T-cell (primary cell): ENCODE measurements at regions not wholly inside any gene's neighbourhood (a gene's known extent, or its start where the extent isn't known, plus 50 kb on each side); places are given as distances from the start of the nearest gene placed in this dataset.

Source experiments
- ATAC-seq, 4 experiments: fragments of 200-7000 bp in 3 of 4; fragments of 150-1000 bp in 1 of 4; cut with Tn5 transposase; replicated peaks in 1 of 4; 1 replicate in 3 of 4; 2 replicates in 1 of 4; pipeline ENCODE4 v1.10.0; 2021; ENCODE audit warnings: moderate library complexity in 3 of 4, mild to moderate bottlenecking in 2 of 4, moderate number of reproducible peaks in 1 of 4
- CTCF ChIA-PET, 2 donors: fragments of 300-600 bp; sonication (Branson Sonifier 250); formaldehyde crosslinking; loops; one replicate each; lab custom pipeline; 2022; ENCODE audit warnings: antibody characterized with exemption in 2 of 2; lab: Charles Lee
- POLR2A ChIA-PET, 2 donors: fragments of 300-600 bp; sonication (Branson Sonifier 250); formaldehyde crosslinking; loops; one replicate each; lab custom pipeline; 2022; ENCODE audit warnings: antibody characterized with exemption in 2 of 2; lab: Charles Lee
- DNase-seq, 35 experiments: peaks; one replicate each; pipeline versions ENCODE4 v3.0.0 to v3.0.0-alpha.2; 2013 to 2023
- H3K27ac ChIP-seq: one replicate; pipeline ENCODE4 v1.5.1; 2013; ENCODE audit warnings: low read length
- H3K27me3 ChIP-seq, 2 experiments: replicated peaks in 1 of 2; 1 replicate in 1 of 2; 2 replicates in 1 of 2; pipeline versions ENCODE4 v1.6.1 to v1.7.0; 2013; ENCODE audit warnings: low read length in 1 of 2, mixed read lengths in 1 of 2; ENCODE audit not compliant: control insufficient read depth in 2 of 2, insufficient read depth in 2 of 2; ENCODE audit errors: extremely low read depth in 1 of 2
- H3K36me3 ChIP-seq, 2 donors: 1 replicate in 1 of 2; 2 replicates in 1 of 2; pipeline versions ENCODE4 v1.6.1 to v1.7.0; 2013; ENCODE audit warnings: low read length in 1 of 2; ENCODE audit not compliant: control insufficient read depth in 2 of 2, insufficient read depth in 1 of 2; ENCODE audit errors: extremely low read depth in 1 of 2
- H3K4me1 ChIP-seq, 2 experiments: 1 replicate in 1 of 2; 2 replicates in 1 of 2; pipeline versions ENCODE4 v1.6.1 to v1.7.0; 2013; ENCODE audit warnings: low read length in 2 of 2, mixed read lengths in 1 of 2; ENCODE audit not compliant: insufficient read depth in 2 of 2, control insufficient read depth in 1 of 2; ENCODE audit errors: extremely low read depth in 1 of 2
- H3K4me3 ChIP-seq, 2 donors: 1 replicate in 1 of 2; 2 replicates in 1 of 2; pipeline versions ENCODE4 v1.5.1 to v1.7.0; 2013; ENCODE audit warnings: mild to moderate bottlenecking in 2 of 2, low read length in 1 of 2, moderate library complexity in 1 of 2; ENCODE audit not compliant: control insufficient read depth in 1 of 2; ENCODE audit errors: extremely low read depth in 1 of 2
- H3K9me3 ChIP-seq: 2 replicates; pipeline ENCODE4 v1.7.0; 2013
- H3K27ac Mint-ChIP-seq, 2 donors: one replicate each; pipeline ENCODE4 v1.8.0; 2020 to 2021; ENCODE audit warnings: mild to moderate bottlenecking in 2 of 2, mixed read lengths in 2 of 2
- H3K27me3 Mint-ChIP-seq, 2 donors: one replicate each; pipeline ENCODE4 v1.8.0; 2021 to 2022; ENCODE audit warnings: mixed read lengths in 2 of 2
- H3K36me3 Mint-ChIP-seq: one replicate; pipeline ENCODE4 v1.8.0; 2021; ENCODE audit warnings: mixed read lengths
- H3K4me1 Mint-ChIP-seq, 3 donors: one replicate each; pipeline ENCODE4 v1.8.0; 2020 to 2022; ENCODE audit warnings: mixed read lengths in 3 of 3, mild to moderate bottlenecking in 1 of 3
- H3K4me3 Mint-ChIP-seq, 3 donors: one replicate each; pipeline ENCODE4 v1.8.0; 2020 to 2022; ENCODE audit warnings: mild to moderate bottlenecking in 3 of 3, mixed read lengths in 3 of 3, moderate library complexity in 3 of 3
- H3K9me3 Mint-ChIP-seq, 3 donors: one replicate each; pipeline ENCODE4 v1.8.0; 2020 to 2022; ENCODE audit warnings: mixed read lengths in 3 of 3
- WGBS: methylation state at CpG from one replicate; pipeline ENCODE4 v1.1.5; 2013; ENCODE audit warnings: missing lambda C conversion rate; ENCODE audit not compliant: insufficient coverage; 5-methylcytosine and 5-hydroxymethylcytosine counted together

DNA sequence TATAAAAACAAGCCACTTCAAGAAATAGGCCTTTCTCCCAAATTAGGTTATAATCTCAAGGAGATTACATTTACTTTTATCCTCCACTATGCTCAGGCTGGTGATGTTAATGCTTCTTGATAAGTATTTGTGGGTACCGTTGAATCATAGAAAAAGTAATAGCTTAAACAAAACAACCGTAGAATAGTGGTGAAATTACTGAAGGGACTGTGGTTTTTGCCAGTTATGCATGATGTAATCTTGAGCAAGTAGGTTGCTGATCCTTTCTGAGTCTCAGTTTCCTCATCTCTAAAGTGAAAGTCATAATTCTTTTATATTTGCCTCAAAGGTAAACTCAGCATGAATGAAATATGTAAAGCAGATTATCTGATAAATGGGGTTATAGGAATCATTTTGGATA is 187.3 kb upstream of the JAG1 start:
- POLR2A ChIA-PET, result no interaction called here
- DNase-seq, result no peak
- H3K4me1 Mint-ChIP-seq, result no peaks in the 10 kb centered on the region
- no peaks in the 10 kb centered on the region for H3K36me3 Mint-ChIP-seq
- H3K27ac Mint-ChIP-seq, result no peak overlapping the region
- H3K27me3 Mint-ChIP-seq, result peaks cover 0 to 3% of the 10 kb centered on the region in 2 donors
- no CpG with 5 or more reads among the region's 2 CpGs for WGBS
- Histone ChIP-seq H3K27me3 (no peaks in the 10 kb centered on the region), H3K9me3 (no peaks in the 10 kb centered on the region), H3K4me1 (no peaks in the 10 kb centered on the region), H3K27ac (no peak overlapping the region), H3K4me3 (no peak overlapping the region), H3K36me3 (no peaks in the 10 kb centered on the region)
- CTCF ChIA-PET, result no interaction called here
- no peak for ATAC-seq
- no peak overlapping the region for H3K4me3 Mint-ChIP-seq
- H3K9me3 Mint-ChIP-seq, result peaks cover 0 to 17% (median 0%) of the 10 kb centered on the region in 3 donors

DNA sequence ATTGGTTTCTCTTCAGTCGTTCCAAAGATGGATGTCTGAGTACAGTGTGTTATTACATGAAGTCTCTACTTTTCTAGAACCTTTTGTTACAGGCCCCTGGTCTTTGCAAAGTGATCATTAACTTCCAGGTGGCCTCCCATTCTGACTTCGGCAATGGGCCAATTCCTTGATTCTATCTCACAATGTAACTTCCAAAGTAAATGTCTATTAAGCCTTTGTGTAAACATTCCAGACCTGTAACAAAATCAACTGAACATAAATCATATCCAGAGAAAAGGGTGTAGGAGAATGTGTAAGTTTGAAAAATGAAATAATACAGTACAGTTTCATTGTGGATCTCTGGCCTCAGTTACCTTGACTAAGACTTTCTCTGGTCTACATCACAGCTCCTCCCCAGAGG is 187.8 kb upstream of the JAG1 start:
- POLR2A ChIA-PET, result no interaction called here
- Mint-ChIP-seq H3K27me3 (peaks cover 0 to 3% of the 10 kb centered on the region in 2 donors), H3K27ac (no peak overlapping the region), H3K4me1 (no peaks in the 10 kb centered on the region), H3K4me3 (no peak overlapping the region), H3K9me3 (peaks cover 0 to 17% (median 0%) of the 10 kb centered on the region in 3 donors), H3K36me3 (no peaks in the 10 kb centered on the region)
- no peak for DNase-seq
- Histone ChIP-seq H3K36me3 (no peaks in the 10 kb centered on the region), H3K4me3 (no peak overlapping the region), H3K27me3 (no peaks in the 10 kb centered on the region), H3K27ac (no peak overlapping the region), H3K9me3 (no peaks in the 10 kb centered on the region), H3K4me1 (no peaks in the 10 kb centered on the region)
- CTCF ChIA-PET, result no interaction called here
- 100% methylated on average over 1 of the region's 2 CpGs for WGBS
- no peak for ATAC-seq

DNA sequence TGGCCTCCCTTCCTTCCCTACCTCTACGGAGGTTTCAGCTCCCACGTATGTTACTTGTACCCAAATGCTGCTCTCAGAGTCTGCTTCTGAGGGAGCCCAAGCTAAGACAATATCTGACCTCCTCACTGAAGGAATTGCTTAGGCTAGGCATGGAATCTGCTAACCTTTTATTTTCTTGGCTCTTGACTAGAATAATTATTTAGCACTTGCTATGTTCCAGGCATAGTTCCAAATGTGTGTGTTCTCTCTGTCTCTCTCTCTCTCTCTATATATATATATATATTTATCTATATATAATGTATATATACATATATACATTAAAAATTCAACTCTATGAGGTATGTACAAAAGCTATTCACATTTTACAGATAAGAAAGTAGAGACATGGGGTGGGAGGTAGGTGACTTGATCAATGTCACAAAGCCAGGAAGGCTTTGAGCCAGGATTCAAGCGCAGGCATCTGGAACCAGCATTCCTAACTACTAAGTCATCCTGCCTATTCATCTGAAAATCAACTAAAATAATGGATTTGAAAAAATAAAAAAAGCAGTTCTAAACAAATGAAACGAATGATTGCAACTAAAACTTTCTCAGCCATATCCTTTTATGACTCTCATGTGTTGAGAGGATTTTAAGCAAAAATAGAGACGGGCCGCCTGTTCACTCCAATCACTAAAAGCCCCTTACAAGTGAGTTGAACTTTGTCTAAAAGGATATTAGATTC is 189.7 kb upstream of the JAG1 start:
- Mint-ChIP-seq H3K27me3 (peaks cover 0 to 3% of the 10 kb centered on the region in 2 donors), H3K36me3 (no peaks in the 10 kb centered on the region), H3K4me1 (no peaks in the 10 kb centered on the region), H3K4me3 (no peak overlapping the region), H3K27ac (no peak overlapping the region), H3K9me3 (peaks cover 0 to 17% (median 0%) of the 10 kb centered on the region in 3 donors)
- Histone ChIP-seq H3K36me3 (no peaks in the 10 kb centered on the region), H3K27me3 (no peaks in the 10 kb centered on the region), H3K4me1 (no peaks in the 10 kb centered on the region), H3K9me3 (no peaks in the 10 kb centered on the region), H3K4me3 (no peak overlapping the region), H3K27ac (no peak overlapping the region)
- DNase-seq (no peak), ATAC-seq (no peak)
- CTCF ChIA-PET, result no interaction called here
- POLR2A ChIA-PET, result no interaction called here
- 60% methylated on average over 1 of the region's 6 CpGs for WGBS

DNA sequence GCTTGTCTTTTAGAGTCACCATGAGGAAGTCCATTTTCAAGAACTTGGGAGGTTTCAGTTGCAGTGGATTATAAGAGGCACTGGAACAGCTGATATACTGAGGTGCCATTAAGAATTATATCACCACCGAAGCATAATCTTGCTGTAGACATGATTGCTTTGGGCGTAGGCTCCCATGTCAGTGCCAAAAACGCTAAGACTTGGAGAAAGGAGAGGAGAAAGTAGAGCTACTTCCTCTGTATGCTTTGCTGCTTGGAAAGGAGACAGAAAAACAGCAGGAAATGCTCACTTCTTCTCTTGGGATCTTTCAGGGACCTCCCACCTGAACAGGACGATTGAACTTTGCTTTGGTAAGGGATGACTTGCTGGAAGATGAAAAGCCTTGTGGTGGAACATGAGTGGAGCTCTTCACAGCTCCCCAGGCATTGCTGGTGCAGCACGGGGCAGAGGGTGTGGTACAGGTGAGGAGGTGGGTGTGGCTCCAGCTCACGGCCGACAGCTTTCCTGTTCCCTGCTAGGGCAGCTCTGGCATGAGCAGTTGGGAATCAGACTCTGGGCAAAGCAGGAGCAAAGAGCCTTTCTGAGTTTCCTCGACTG is 190.4 kb upstream of the JAG1 start:
- WGBS, result 53% methylated on average over 8 of the region's 8 CpGs
- no peak overlapping the region for H3K27ac ChIP-seq
- CTCF ChIA-PET, result no interaction called here

DNA sequence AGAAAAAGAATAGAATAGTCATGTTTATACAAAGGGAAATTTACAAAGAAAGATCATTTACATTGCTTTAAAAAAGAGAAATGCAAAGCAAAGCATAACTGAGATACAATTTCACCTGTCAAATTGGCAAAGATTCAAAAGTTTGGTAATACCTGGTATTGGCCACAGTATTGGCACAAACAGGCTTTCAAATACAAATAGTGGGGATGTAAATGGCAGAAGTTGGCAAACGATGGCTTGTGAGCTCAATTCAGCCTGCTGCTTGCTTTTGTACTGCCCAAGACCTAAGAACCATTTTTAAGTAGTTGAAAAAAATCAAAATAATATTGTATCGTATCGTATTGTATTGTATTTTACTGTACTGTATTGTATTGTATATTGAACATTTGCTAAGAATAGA is 194.5 kb upstream of the JAG1 start:
- Mint-ChIP-seq H3K27me3 (no peaks in the 10 kb centered on the region), H3K36me3 (no peaks in the 10 kb centered on the region), H3K9me3 (peaks cover 0 to 7% (median 0%) of the 10 kb centered on the region in 3 donors), H3K4me3 (no peak overlapping the region), H3K27ac (no peak overlapping the region), H3K4me1 (no peaks in the 10 kb centered on the region)
- H3K27me3 ChIP-seq, result no peaks in the 10 kb centered on the region
- H3K36me3 ChIP-seq, result no peaks in the 10 kb centered on the region
- H3K4me1 ChIP-seq, result no peaks in the 10 kb centered on the region
- DNase-seq, result no peak
- whole genome bisulfite sequencing, result no CpG with 5 or more reads among the region's 3 CpGs
- ChIA-PET CTCF (no interaction called here), POLR2A (no interaction called here)
- ATAC-seq, result no peak
- H3K9me3 ChIP-seq, result no peaks in the 10 kb centered on the region
- no peak overlapping the region for H3K27ac ChIP-seq
- H3K4me3 ChIP-seq, result no peak overlapping the region

More for the DNA sequence above, 190.4 kb upstream of the JAG1 start:
- Histone ChIP-seq H3K27me3 (no peaks in the 10 kb centered on the region), H3K36me3 (no peaks in the 10 kb centered on the region), H3K9me3 (no peaks in the 10 kb centered on the region), H3K4me1 (no peaks in the 10 kb centered on the region), H3K4me3 (no peak overlapping the region)
- Mint-ChIP-seq H3K4me3 (no peak overlapping the region), H3K27ac (no peak overlapping the region), H3K4me1 (no peaks in the 10 kb centered on the region), H3K36me3 (no peaks in the 10 kb centered on the region), H3K27me3 (peaks cover 0 to 3% of the 10 kb centered on the region in 2 donors), H3K9me3 (peaks cover 0 to 17% (median 0%) of the 10 kb centered on the region in 3 donors)
- DNase-seq (no peak), ATAC-seq (no peak)
- POLR2A ChIA-PET, result no interaction called here

DNA sequence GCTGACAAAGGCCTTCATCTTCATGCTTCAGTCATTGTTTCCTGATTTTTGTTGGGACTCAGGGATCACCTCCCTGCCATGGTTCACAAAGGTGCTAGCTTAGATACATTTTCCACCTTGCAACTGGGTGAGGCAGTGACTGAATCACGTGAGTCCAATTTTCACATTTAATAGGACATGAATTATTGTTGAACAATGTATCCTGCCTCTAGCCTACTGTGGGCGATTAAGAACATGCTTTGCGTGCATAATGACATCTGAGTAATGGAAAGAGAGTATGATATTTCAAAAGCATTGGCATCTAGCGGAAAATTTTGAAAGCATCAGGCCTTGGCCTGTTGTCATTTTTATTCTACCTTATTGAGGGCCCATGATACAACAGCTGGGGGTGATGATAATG is 199.2 kb upstream of the JAG1 start:
- no peak for ATAC-seq
- Mint-ChIP-seq H3K4me3 (no peak overlapping the region), H3K27ac (no peak overlapping the region), H3K9me3 (peaks cover 3 to 11% (median 10%) of the 10 kb centered on the region in 3 donors), H3K36me3 (no peaks in the 10 kb centered on the region), H3K27me3 (no peaks in the 10 kb centered on the region), H3K4me1 (no peaks in the 10 kb centered on the region)
- Histone ChIP-seq H3K36me3 (no peaks in the 10 kb centered on the region), H3K9me3 (no peaks in the 10 kb centered on the region), H3K4me3 (no peak overlapping the region), H3K27ac (no peak overlapping the region), H3K4me1 (no peaks in the 10 kb centered on the region), H3K27me3 (no peaks in the 10 kb centered on the region)
- ChIA-PET CTCF (no interaction called here), POLR2A (no interaction called here)
- no peak for DNase-seq
- WGBS, result 60% methylated on average over 1 of the region's 4 CpGs
